HG02884 (cell line): ENCODE measurements at regions not wholly inside any gene's neighbourhood (a gene's known extent, or its start where the extent isn't known, plus 50 kb on each side); places are given as distances from the start of the nearest gene placed in this dataset.
"Not testable (repeated sequence)": the region's sequence is repeated elsewhere in the genome, so short reads cannot be mapped to it uniquely, and the experiment has no call there.

ENCODE experiments used
- ATAC-seq: cut with Tn5 transposase; IDR thresholded peaks from one replicate; pipeline ENCODE4 v1.9.1; 2021; ENCODE audit warnings: mild to moderate bottlenecking, moderate library complexity; ENCODE audit not compliant: unreplicated experiment

- ATAC-seq = no peak
Measured at GRCh38 chr1:182235952-182236650, 155.5 kb downstream of the GLUL start.

DNA sequence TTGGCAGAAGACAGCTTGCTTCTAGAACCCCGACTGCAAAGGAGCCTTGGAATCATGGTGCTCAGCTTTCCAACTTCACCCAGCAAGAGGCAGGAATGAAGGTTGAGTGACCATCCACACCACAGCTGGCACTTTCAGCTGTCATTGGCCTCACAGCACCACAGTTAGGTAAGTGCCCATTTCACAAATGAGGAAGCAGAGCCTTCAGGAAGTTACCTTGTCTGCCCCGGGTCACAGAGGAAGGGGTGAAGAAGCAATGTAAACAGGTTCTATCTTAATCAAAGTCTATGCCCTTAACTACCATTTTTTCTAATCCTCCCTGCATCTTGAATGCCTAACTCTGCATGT is 156.0 kb downstream of the GLUL start:
- no peak for ATAC-seq

- ATAC-seq = no peak
Measured at GRCh38 chr1:182229921-182230491, 161.6 kb downstream of the GLUL start.

- no peak for ATAC-seq
Measured at GRCh38 chr1:182229451-182229850, 162.1 kb downstream of the GLUL start.

DNA sequence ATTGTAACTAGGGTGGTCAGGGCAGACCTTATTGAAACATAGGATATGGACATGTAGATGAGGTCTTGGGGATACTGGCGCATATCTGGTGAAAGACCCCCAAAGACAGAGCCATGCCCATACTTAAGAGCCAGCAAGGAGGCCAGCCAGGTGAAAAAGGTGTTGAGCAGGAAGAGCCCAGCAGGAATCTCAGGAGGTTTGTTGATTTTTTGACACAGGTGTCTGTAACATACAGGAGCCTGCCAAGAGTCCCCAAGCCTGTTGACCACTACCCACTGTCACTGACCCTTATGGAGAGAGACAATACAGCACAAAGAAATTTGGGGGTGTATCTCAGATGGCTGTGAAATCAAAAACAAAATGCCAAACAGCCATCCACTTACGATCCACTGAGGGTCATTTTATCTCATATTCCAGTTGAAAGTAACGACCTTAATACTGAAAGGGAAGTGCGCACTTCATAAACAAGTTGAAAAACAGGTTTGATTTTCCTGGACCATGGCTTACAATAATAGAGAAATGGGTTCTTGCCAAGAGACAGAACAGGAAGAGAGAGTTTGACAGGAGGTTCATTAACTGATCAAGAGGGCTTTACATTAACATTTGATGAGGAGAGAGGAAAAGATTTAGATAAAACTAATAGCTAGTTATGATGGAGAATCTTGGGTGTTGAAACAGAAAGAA is 163.6 kb downstream of the GLUL start:
- no peak for ATAC-seq

GRCh38 chr1:182226618-182227017 is 165.0 kb downstream of the GLUL start:
- no peak for ATAC-seq

DNA sequence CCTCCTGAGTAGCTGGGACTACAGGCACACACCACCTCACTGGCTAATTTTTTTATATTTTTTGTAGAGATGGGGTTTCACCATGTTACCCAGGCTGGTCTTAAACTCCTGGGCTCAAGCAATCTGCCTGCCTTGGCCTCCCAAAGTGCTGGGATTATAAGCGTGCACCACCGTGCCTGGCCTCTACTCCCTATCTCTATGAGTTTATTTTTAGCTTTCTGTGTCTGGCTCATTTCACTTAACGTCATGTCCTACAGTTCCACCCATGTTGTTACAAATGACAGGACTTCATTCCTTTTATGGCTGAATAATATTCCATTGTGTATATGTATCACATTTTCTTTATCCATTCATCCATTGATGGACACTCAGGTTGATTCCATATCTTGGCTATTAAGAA is 164.2 kb upstream of the ZNF648 start:
- not testable (repeated sequence) for ATAC-seq

GRCh38 chr1:182221990-182222389 is 160.5 kb upstream of the ZNF648 start:
- not testable (repeated sequence) for ATAC-seq

DNA sequence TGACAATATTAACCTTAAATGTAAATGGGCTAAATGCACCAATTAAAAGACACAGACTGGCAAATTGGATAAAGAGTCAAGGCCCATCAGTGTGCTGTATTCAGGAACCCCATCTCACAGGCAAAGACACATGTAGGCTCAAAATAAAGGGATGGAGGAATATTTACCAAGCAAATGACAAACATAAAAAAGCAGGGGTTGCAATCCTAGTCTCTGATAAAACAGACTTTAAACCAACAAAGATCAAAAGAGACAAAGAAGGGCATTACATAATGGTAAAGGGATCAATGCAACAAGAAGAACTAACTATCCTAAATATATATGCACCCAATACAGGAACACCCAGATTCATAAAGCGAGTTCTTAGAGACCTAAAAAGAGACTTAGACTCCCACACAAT is 159.9 kb upstream of the ZNF648 start:
- ATAC-seq = not testable (repeated sequence)

DNA sequence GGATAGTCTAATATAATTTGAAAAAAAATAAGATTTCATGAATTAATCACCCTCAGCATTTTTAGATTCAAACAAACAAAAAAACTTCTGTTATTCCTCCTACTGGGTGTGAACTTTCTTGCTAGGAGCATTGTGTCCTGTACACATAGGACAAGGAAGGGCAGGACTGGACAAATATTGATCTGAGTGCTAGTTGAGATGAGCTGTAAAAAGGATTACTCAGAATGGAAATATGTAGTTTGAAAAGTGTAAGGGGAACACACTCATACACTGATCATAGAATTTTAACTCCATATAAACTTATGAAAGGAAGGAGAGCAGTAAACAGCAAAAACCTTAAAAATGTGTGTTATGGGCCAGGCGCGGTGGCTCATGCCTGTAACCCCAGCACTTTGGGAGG is 156.5 kb upstream of the ZNF648 start:
- no peak for ATAC-seq

DNA sequence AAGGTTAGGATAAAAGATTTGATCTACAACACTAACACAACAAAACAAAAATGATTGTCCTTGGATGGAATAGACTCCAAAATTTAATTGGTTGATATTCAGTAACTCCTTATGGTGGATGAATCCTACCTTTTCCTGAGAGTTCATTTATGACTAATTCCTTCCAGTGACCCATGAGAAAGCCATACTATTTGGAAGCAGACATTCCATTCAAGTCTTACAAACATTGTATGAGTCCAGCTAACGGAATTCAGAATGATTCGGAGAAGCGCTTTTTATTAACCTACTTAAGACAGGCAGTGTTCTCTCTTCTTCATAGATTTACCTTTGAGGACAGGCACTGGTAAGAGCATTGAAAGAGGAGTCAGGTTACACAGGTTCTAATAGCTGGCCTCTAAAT is 155.6 kb upstream of the ZNF648 start:
- ATAC-seq = no peak

DNA sequence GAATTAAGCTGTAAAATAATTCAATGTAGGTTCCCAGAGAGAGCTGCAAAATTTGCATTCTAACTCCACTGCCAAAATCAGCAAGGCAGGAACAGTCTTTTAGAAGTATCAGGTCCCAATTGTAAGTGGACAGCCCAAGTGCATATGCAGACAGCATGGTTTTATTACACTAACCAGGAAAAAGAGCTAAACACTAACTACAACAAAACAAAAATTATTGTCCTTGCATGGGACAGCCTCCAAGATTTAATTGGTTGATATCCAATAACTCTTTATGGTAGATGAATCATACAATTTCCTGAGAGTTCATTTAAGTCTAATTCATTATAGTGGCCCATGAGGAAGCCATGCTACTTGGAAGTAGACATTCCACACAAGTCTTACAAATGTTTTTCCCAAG is 154.3 kb upstream of the ZNF648 start:
- ATAC-seq = no peak

- ATAC-seq = no peak
Measured at GRCh38 chr1:182213163-182213562, 151.7 kb upstream of the ZNF648 start.

- no peak for ATAC-seq
Measured at GRCh38 chr1:182211386-182211785, 149.9 kb upstream of the ZNF648 start.

GRCh38 chr1:182210417-182210816 is 148.9 kb upstream of the ZNF648 start:
- ATAC-seq = no peak

GRCh38 chr1:182207300-182207699 is 145.8 kb upstream of the ZNF648 start:
- no peak for ATAC-seq

- no peak for ATAC-seq
Measured at GRCh38 chr1:182206626-182207239, 145.2 kb upstream of the ZNF648 start.

- ATAC-seq = no peak
Measured at GRCh38 chr1:182205351-182206022, 144.0 kb upstream of the ZNF648 start.

- no peak for ATAC-seq
Measured at GRCh38 chr1:182203191-182203875, 141.8 kb upstream of the ZNF648 start.

GRCh38 chr1:182201490-182201889 is 140.0 kb upstream of the ZNF648 start:
- not testable (repeated sequence) for ATAC-seq
